Parathyroid adenoma (tissue), 2 donors: ENCODE measurements at regions not wholly inside any gene's neighbourhood (a gene's known extent, or its start where the extent isn't known, plus 50 kb on each side); places are given as distances from the start of the nearest gene placed in this dataset.

Source experiments
- H2AFZ ChIP-seq: fragments of 300-600 bp; sonication (generic); one replicate; pipeline ENCODE4 v1.7.0; 2017; ENCODE audit warnings: antibody characterized with exemption, mild to moderate bottlenecking
- H3K27ac ChIP-seq: fragments of 300-600 bp; sonication (generic); one replicate; pipeline ENCODE4 v1.7.0; 2017
- H3K27me3 ChIP-seq: fragments of 300-600 bp; sonication (generic); one replicate; pipeline ENCODE4 v1.7.0; 2017; ENCODE audit warnings: low read length; ENCODE audit not compliant: control insufficient read depth, insufficient read depth
- H3K36me3 ChIP-seq: fragments of 300-600 bp; sonication (generic); one replicate; pipeline ENCODE4 v1.7.0; 2017; ENCODE audit warnings: low read length; ENCODE audit not compliant: control insufficient read depth, insufficient read depth
- H3K4me1 ChIP-seq: fragments of 300-600 bp; sonication (generic); one replicate; pipeline ENCODE4 v1.7.0; 2017; ENCODE audit warnings: control low read depth
- H3K4me2 ChIP-seq: fragments of 300-600 bp; sonication (generic); one replicate; pipeline ENCODE4 v1.7.0; 2017; ENCODE audit warnings: low read length
- H3K4me3 ChIP-seq: fragments of 300-600 bp; sonication (generic); one replicate; pipeline ENCODE4 v1.7.0; 2017; ENCODE audit warnings: low read depth, low read length
- H3K79me2 ChIP-seq: fragments of 300-600 bp; sonication (generic); one replicate; pipeline ENCODE4 v1.7.0; 2017; ENCODE audit warnings: control low read depth
- H3K9ac ChIP-seq: fragments of 300-600 bp; sonication (generic); one replicate; pipeline ENCODE4 v1.7.0; 2017; ENCODE audit warnings: mild to moderate bottlenecking
- H3K9me3 ChIP-seq: fragments of 300-600 bp; sonication (generic); one replicate; pipeline ENCODE4 v1.7.0; 2017; ENCODE audit warnings: low read length; ENCODE audit not compliant: control insufficient read depth
- CTCF ChIP-seq: fragments of 300-600 bp; sonication (generic); IDR thresholded peaks from one replicate; pipeline ENCODE4 v1.7.0; 2017; ENCODE audit warnings: antibody characterized with exemption, mild to moderate bottlenecking
- donor health status: primary hyperparathyroidism.

GRCh38 chr20:41862476-41862875, 244.3 kb upstream of the CHD6 start:
- no peak overlapping the region for H3K4me3 ChIP-seq
- no peaks in the 10 kb centered on the region for H3K27me3 ChIP-seq
- no peaks in the 10 kb centered on the region for H3K9me3 ChIP-seq
- no peak overlapping the region for H3K4me2 ChIP-seq
- no peak overlapping the region for H2AFZ ChIP-seq
- H3K9ac ChIP-seq, result no peak overlapping the region
- no peaks in the 10 kb centered on the region for H3K79me2 ChIP-seq
- no peak for TF ChIP-seq CTCF
- H3K27ac ChIP-seq, result no peak overlapping the region
- peaks cover 3% of the 10 kb centered on the region for H3K4me1 ChIP-seq
- no peaks in the 10 kb centered on the region for H3K36me3 ChIP-seq

GRCh38 chr20:41861772-41862422, 243.7 kb upstream of the CHD6 start:
- H3K9me3 ChIP-seq, result no peaks in the 10 kb centered on the region
- peaks cover 3% of the 10 kb centered on the region for H3K4me1 ChIP-seq
- H2AFZ ChIP-seq, result peak overlapping the region; percentile 47
- no peaks in the 10 kb centered on the region for H3K36me3 ChIP-seq
- no peaks in the 10 kb centered on the region for H3K27me3 ChIP-seq
- TF ChIP-seq CTCF, result no peak
- no peaks in the 10 kb centered on the region for H3K79me2 ChIP-seq
- no peak overlapping the region for H3K4me2 ChIP-seq
- H3K27ac ChIP-seq, result peak overlapping the region; percentile 25
- H3K9ac ChIP-seq, result no peak overlapping the region
- H3K4me3 ChIP-seq, result no peak overlapping the region

- Histone ChIP-seq H2AFZ (no peak overlapping the region), H3K27ac (no peak overlapping the region), H3K36me3 (no peaks in the 10 kb centered on the region), H3K4me3 (no peak overlapping the region), H3K27me3 (no peaks in the 10 kb centered on the region), H3K9me3 (no peaks in the 10 kb centered on the region), H3K4me2 (no peak overlapping the region), H3K79me2 (no peaks in the 10 kb centered on the region), H3K4me1 (peaks cover 3% of the 10 kb centered on the region), H3K9ac (no peak overlapping the region)
- TF ChIP-seq CTCF, result no peak
Measured at GRCh38 chr20:41854765-41855164, 236.6 kb upstream of the CHD6 start.

GRCh38 chr20:41853806-41854205, 235.6 kb upstream of the CHD6 start:
- TF ChIP-seq CTCF, result no peak
- no peaks in the 10 kb centered on the region for H3K9me3 ChIP-seq
- H3K36me3 ChIP-seq, result no peaks in the 10 kb centered on the region
- no peak overlapping the region for H3K9ac ChIP-seq
- no peaks in the 10 kb centered on the region for H3K27me3 ChIP-seq
- no peaks in the 10 kb centered on the region for H3K79me2 ChIP-seq
- no peak overlapping the region for H2AFZ ChIP-seq
- no peak overlapping the region for H3K4me2 ChIP-seq
- peaks cover 3% of the 10 kb centered on the region for H3K4me1 ChIP-seq
- no peak overlapping the region for H3K27ac ChIP-seq
- H3K4me3 ChIP-seq, result no peak overlapping the region

GRCh38 chr20:41848180-41848579, 230.0 kb upstream of the CHD6 start:
- no peaks in the 10 kb centered on the region for H3K27me3 ChIP-seq
- H3K4me2 ChIP-seq, result no peak overlapping the region

More at GRCh38 chr20:41848180-41848579, 230.0 kb upstream of the CHD6 start:
- Histone ChIP-seq H3K27ac (no peak overlapping the region), H3K79me2 (no peaks in the 10 kb centered on the region), H3K36me3 (no peaks in the 10 kb centered on the region), H3K9ac (no peak overlapping the region), H2AFZ (no peak overlapping the region), H3K9me3 (no peaks in the 10 kb centered on the region), H3K4me3 (no peak overlapping the region), H3K4me1 (peaks cover 3% of the 10 kb centered on the region)
- peak; percentile 52 for TF ChIP-seq CTCF
